Aorta (tissue), 5 donors: ENCODE measurements at regions not wholly inside any gene's neighbourhood (a gene's known extent, or its start where the extent isn't known, plus 50 kb on each side); places are given as distances from the start of the nearest gene placed in this dataset.

Experiments
- ATAC-seq: fragments of 200-7000 bp; cut with Tn5 transposase; one replicate; pipeline ENCODE4 v1.9.1; 2022; ENCODE audit warnings: moderate library complexity; ENCODE audit not compliant: low FRiP score
- DNase-seq, 2 donors: peaks; one replicate each; pipeline ENCODE4 v3.0.0-alpha.2; 2020
- H3K27ac ChIP-seq, 2 donors: one replicate each; pipeline ENCODE4 v1.5.1; 2013; ENCODE audit warnings: low read length in 2 of 2, mild to moderate bottlenecking in 2 of 2, moderate library complexity in 2 of 2, control low read depth in 1 of 2, inconsistent platforms in 1 of 2, low read depth in 1 of 2
- H3K27me3 ChIP-seq, 2 donors: one replicate each; pipeline ENCODE4 v1.6.1; 2013; ENCODE audit warnings: control low read depth in 1 of 2, low read length in 1 of 2, mild to moderate bottlenecking in 1 of 2, moderate library complexity in 1 of 2; ENCODE audit not compliant: insufficient read depth in 2 of 2, control insufficient read depth in 1 of 2
- H3K36me3 ChIP-seq, 2 donors: one replicate each; pipeline ENCODE4 v1.6.1; 2013; ENCODE audit warnings: control low read depth in 1 of 2, low read length in 1 of 2, mild to moderate bottlenecking in 1 of 2; ENCODE audit not compliant: insufficient read depth in 2 of 2, control insufficient read depth in 1 of 2
- H3K4me1 ChIP-seq, 2 donors: one replicate each; pipeline ENCODE4 v1.6.1; 2013; ENCODE audit warnings: low read length in 2 of 2, control low read depth in 1 of 2, mild to moderate bottlenecking in 1 of 2, moderate library complexity in 1 of 2; ENCODE audit not compliant: insufficient read depth in 2 of 2, control insufficient read depth in 1 of 2
- H3K4me3 ChIP-seq, 2 donors: one replicate each; pipeline ENCODE4 v1.5.1; 2013; ENCODE audit warnings: low read length in 2 of 2, control low read depth in 1 of 2, mild to moderate bottlenecking in 1 of 2
- H3K9me3 ChIP-seq: one replicate; pipeline ENCODE4 v1.6.1; 2013; ENCODE audit warnings: mild to moderate bottlenecking, low read length; ENCODE audit not compliant: control insufficient read depth
- WGBS, 2 donors: extraction: QIAGEN DNeasy Blood & Tissue Kit; methylation state at CpG; one replicate each; pipeline ENCODE4 v1.1.7; 2013; 5-methylcytosine and 5-hydroxymethylcytosine counted together
- intact Hi-C, 2 donors: fragments of 100-400 bp; cut with DNase I; formaldehyde crosslinking; loops; one replicate each; pipeline versions ENCODE4 v1.14.2 to v1.15.0; 2022
- donor health status: healthy with polysubstance abuse.
- donor health status: Bipolar disorder and iron deficiency.
- donor health status: DM: no; HTN: no; CAD: no.
- donor health status: DM: no; HTN: no; CAD: no.
- donor health status: DM: yes; HTN: yes; CAD: no.

GRCh38 chr22:47663615-47664605, 901.5 kb downstream of the TBC1D22A start:
- Histone ChIP-seq H3K27me3 (no peaks in the 10 kb centered on the region), H3K4me3 (no peak overlapping the region), H3K9me3 (peaks cover 4% of the 10 kb centered on the region), H3K4me1 (no peaks in the 10 kb centered on the region), H3K27ac (no peak overlapping the region), H3K36me3 (no peaks in the 10 kb centered on the region)
- intact Hi-C loops: no loop called here
- no peak for DNase-seq
- WGBS, 2 donors: 76 to 78% methylated on average over 14 of the region's 14 CpGs
- no peak for ATAC-seq

- DNase-seq: no peak
- intact Hi-C loops: no loop called here
- Histone ChIP-seq H3K36me3 (no peaks in the 10 kb centered on the region), H3K27ac (no peak overlapping the region), H3K9me3 (peaks cover 4% of the 10 kb centered on the region), H3K4me1 (no peaks in the 10 kb centered on the region), H3K4me3 (no peak overlapping the region), H3K27me3 (no peaks in the 10 kb centered on the region)
- ATAC-seq: no peak
- WGBS, 2 donors: 45 to 48% methylated on average over 3 of the region's 3 CpGs
Measured at GRCh38 chr22:47659467-47660223, 897.2 kb downstream of the TBC1D22A start.

GRCh38 chr22:47658182-47658581, 895.7 kb downstream of the TBC1D22A start:
- H3K27ac ChIP-seq: no peak overlapping the region
- DNase-seq (no peak), ATAC-seq (no peak)
- peaks cover 2% of the 10 kb centered on the region for H3K9me3 ChIP-seq
- H3K4me3 ChIP-seq: no peak overlapping the region
- 87% methylated on average over 5 of the region's 5 CpGs for WGBS, 2 donors
- no peaks in the 10 kb centered on the region for H3K36me3 ChIP-seq
- no peaks in the 10 kb centered on the region for H3K27me3 ChIP-seq
- no peaks in the 10 kb centered on the region for H3K4me1 ChIP-seq
- intact Hi-C loops: no loop called here

GRCh38 chr22:47657224-47657623, 894.8 kb downstream of the TBC1D22A start:
- H3K27ac ChIP-seq: no peak overlapping the region
- ATAC-seq: no peak
- H3K4me3 ChIP-seq: no peak overlapping the region
- no peaks in the 10 kb centered on the region for H3K36me3 ChIP-seq
- no peaks in the 10 kb centered on the region for H3K4me1 ChIP-seq
- WGBS, 2 donors: 61 to 79% methylated on average over 6 of the region's 6 CpGs
- no peak for DNase-seq
- peaks cover 2% of the 10 kb centered on the region for H3K9me3 ChIP-seq
- intact Hi-C loops: no loop called here
- H3K27me3 ChIP-seq: no peaks in the 10 kb centered on the region

- no peak overlapping the region for H3K4me3 ChIP-seq
- H3K27me3 ChIP-seq: no peaks in the 10 kb centered on the region
- no peaks in the 10 kb centered on the region for H3K4me1 ChIP-seq
- peaks cover 2% of the 10 kb centered on the region for H3K9me3 ChIP-seq
- H3K27ac ChIP-seq: no peak overlapping the region
- no peaks in the 10 kb centered on the region for H3K36me3 ChIP-seq
- ATAC-seq (no peak), DNase-seq (no peak)
- 83 to 86% methylated on average over 8 of the region's 8 CpGs for WGBS, 2 donors
- intact Hi-C loops: no loop called here
Measured at GRCh38 chr22:47656806-47657205, 894.4 kb downstream of the TBC1D22A start.

- no peaks in the 10 kb centered on the region for H3K27me3 ChIP-seq
- ATAC-seq (no peak), DNase-seq (no peak)
- H3K27ac ChIP-seq: no peak overlapping the region
- WGBS, 2 donors: 62 to 67% methylated on average over 3 of the region's 3 CpGs
- intact Hi-C loops: no loop called here
- H3K4me1 ChIP-seq: no peaks in the 10 kb centered on the region
- H3K4me3 ChIP-seq: no peak overlapping the region
- no peaks in the 10 kb centered on the region for H3K36me3 ChIP-seq
- H3K9me3 ChIP-seq: peaks cover 2% of the 10 kb centered on the region
Measured at GRCh38 chr22:47655930-47656329, 893.5 kb downstream of the TBC1D22A start.

GRCh38 chr22:47654922-47655491, 892.6 kb downstream of the TBC1D22A start:
- H3K4me1 ChIP-seq: no peaks in the 10 kb centered on the region
- intact Hi-C loops: no loop called here
- H3K36me3 ChIP-seq: no peaks in the 10 kb centered on the region
- no peak overlapping the region for H3K27ac ChIP-seq
- DNase-seq (no peak), ATAC-seq (no peak)
- no peak overlapping the region for H3K4me3 ChIP-seq
- H3K27me3 ChIP-seq: no peaks in the 10 kb centered on the region
- peaks cover 2% of the 10 kb centered on the region for H3K9me3 ChIP-seq
- WGBS, 2 donors: 50 to 56% methylated on average over 5 of the region's 5 CpGs

- Histone ChIP-seq H3K9me3 (no peaks in the 10 kb centered on the region), H3K4me1 (no peaks in the 10 kb centered on the region), H3K36me3 (no peaks in the 10 kb centered on the region), H3K27ac (no peak overlapping the region), H3K4me3 (no peak overlapping the region), H3K27me3 (no peaks in the 10 kb centered on the region)
- intact Hi-C loops: no loop called here
- 57 to 60% methylated on average over 3 of the region's 3 CpGs for WGBS, 2 donors
- no peak for ATAC-seq
- no peak for DNase-seq
Measured at GRCh38 chr22:47653921-47654320, 891.5 kb downstream of the TBC1D22A start.
